Caco-2 (cell line): ENCODE measurements at regions not wholly inside any gene's neighbourhood (a gene's known extent, or its start where the extent isn't known, plus 50 kb on each side); places are given as distances from the start of the nearest gene placed in this dataset.

Source experiments
- BruUV-seq: library from RNA; stranded (reverse); fragments of 400-500 nt; replicated peaks from 2 replicates; lab custom pipeline; 2021; lab: Mats Ljungman, UMichigan
- CTCF ChIA-PET: fragments of 300-600 bp; sonication (Branson Sonifier 250); formaldehyde crosslinking; loops from one replicate; lab custom pipeline; 2022; ENCODE audit warnings: antibody characterized with exemption; lab: Charles Lee
- POLR2A ChIA-PET: fragments of 300-600 bp; sonication (Branson Sonifier 250); formaldehyde crosslinking; loops from one replicate; lab custom pipeline; 2022; ENCODE audit warnings: antibody characterized with exemption; lab: Charles Lee
- DNase-seq, 2 experiments: peaks; one replicate each; pipeline versions ENCODE4 v3.0.0 to v3.0.0-alpha.2; 2020 to 2022
- H3K27me3 ChIP-seq: replicated peaks from 2 replicates; pipeline ENCODE4 v1.6.0; 2011; ENCODE audit warnings: low read length; ENCODE audit not compliant: control insufficient read depth, insufficient read depth
- H3K36me3 ChIP-seq: 2 replicates; pipeline ENCODE4 v1.5.1; 2011; ENCODE audit warnings: low read length; ENCODE audit not compliant: control insufficient read depth, insufficient read depth
- H3K4me1 ChIP-seq: fragments of 250-450 bp; sonication (Bioruptor Pico); 2 replicates; pipeline ENCODE4 v1.5.1; 2020; ENCODE audit warnings: mild to moderate bottlenecking
- H3K4me3 ChIP-seq: 2 replicates; pipeline ENCODE4 v1.5.1; 2011; ENCODE audit warnings: low read depth, mild to moderate bottlenecking, control low read depth, low read length
- H3K9me3 ChIP-seq: fragments of 250-450 bp; sonication (Bioruptor Pico); 2 replicates; pipeline ENCODE4 v1.5.1; 2020; ENCODE audit warnings: mild to moderate bottlenecking, moderate library complexity
- H3K27ac Mint-ChIP-seq: one replicate; pipeline ENCODE4 v1.8.0; 2022; ENCODE audit warnings: mixed read lengths; ENCODE audit not compliant: unreplicated experiment
- H3K27me3 Mint-ChIP-seq: one replicate; pipeline ENCODE4 v1.8.0; 2022; ENCODE audit warnings: mixed read lengths; ENCODE audit not compliant: insufficient read depth, unreplicated experiment
- H3K36me3 Mint-ChIP-seq: one replicate; pipeline ENCODE4 v1.8.0; 2022; ENCODE audit warnings: mild to moderate bottlenecking, mixed read lengths; ENCODE audit not compliant: insufficient read depth, unreplicated experiment
- H3K4me1 Mint-ChIP-seq: one replicate; pipeline ENCODE4 v1.8.0; 2022; ENCODE audit warnings: low read depth, mixed read lengths; ENCODE audit not compliant: unreplicated experiment
- H3K4me3 Mint-ChIP-seq: one replicate; pipeline ENCODE4 v1.8.0; 2022; ENCODE audit warnings: mild to moderate bottlenecking, moderate library complexity, mixed read lengths; ENCODE audit not compliant: unreplicated experiment
- H3K9me3 Mint-ChIP-seq: one replicate; pipeline ENCODE4 v1.8.0; 2022; ENCODE audit warnings: mixed read lengths; ENCODE audit not compliant: unreplicated experiment
- CTCF ChIP-seq, 2 experiments: fragments of 200-600 bp in 1 of 2; IDR thresholded peaks; 1 replicate in 1 of 2; 2 replicates in 1 of 2; pipeline versions ENCODE4 v1.5.1 to v1.8.0; 2011 to 2022; ENCODE audit warnings: antibody characterized with exemption in 1 of 2, control low read depth in 1 of 2, inconsistent platforms in 1 of 2, low read depth in 1 of 2, low read length in 1 of 2, mild to moderate bottlenecking in 1 of 2, moderate library complexity in 1 of 2; ENCODE audit not compliant: insufficient read depth in 1 of 2, severe bottlenecking in 1 of 2, unreplicated experiment in 1 of 2
- intact Hi-C: fragments of 100-400 bp; cut with micrococcal nuclease; formaldehyde crosslinking; loops from one replicate; pipeline ENCODE4 v1.10.0; 2022; ENCODE audit not compliant: unreplicated experiment

GRCh38 chrX:148371291-148371690 is 129.1 kb upstream of the AFF2 start:
- Histone ChIP-seq H3K27me3 (no peaks in the 10 kb centered on the region), H3K9me3 (no peaks in the 10 kb centered on the region), H3K4me3 (no peak overlapping the region), H3K36me3 (no peaks in the 10 kb centered on the region), H3K4me1 (no peaks in the 10 kb centered on the region)
- CTCF ChIA-PET, result no interaction called here
- Mint-ChIP-seq H3K4me1 (no peaks in the 10 kb centered on the region), H3K27me3 (no peaks in the 10 kb centered on the region), H3K4me3 (no peak overlapping the region), H3K9me3 (no peaks in the 10 kb centered on the region), H3K27ac (no peak overlapping the region), H3K36me3 (no peaks in the 10 kb centered on the region)
- BruUV-seq, result no TSS peak
- POLR2A ChIA-PET, result no interaction called here
- TF ChIP-seq CTCF (IDR thresholded peaks at IDR 0.05; ENCODE audit: insufficient read depth in 1 of 2, low read depth in 1 of 2, low read length in 1 of 2, severe bottlenecking in 1 of 2, unreplicated experiment in 1 of 2), result no peak
- intact Hi-C loops, result no loop called here
- no peak for DNase-seq

DNA sequence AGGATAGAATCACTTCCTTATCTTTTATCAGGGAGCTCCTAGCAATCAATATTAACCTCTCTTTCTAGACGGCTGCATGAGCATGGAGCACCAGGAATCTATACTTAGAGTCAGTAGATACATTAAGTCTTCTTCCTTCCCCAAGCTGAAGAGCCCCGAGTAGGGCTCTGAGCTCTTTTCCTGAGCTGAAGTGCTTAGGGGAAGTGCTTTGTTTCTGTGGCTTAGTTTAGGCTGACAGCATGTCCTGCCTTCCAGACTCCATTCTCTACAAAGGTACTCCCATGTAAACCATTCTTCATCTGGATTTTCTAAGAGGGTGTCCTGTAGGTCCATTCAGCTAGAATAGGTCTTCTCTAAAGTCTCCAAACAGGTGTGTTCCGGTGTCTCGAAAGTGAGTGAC is 127.5 kb upstream of the AFF2 start:
- Mint-ChIP-seq H3K27ac (no peak overlapping the region), H3K9me3 (no peaks in the 10 kb centered on the region), H3K36me3 (no peaks in the 10 kb centered on the region), H3K27me3 (no peaks in the 10 kb centered on the region), H3K4me1 (no peaks in the 10 kb centered on the region), H3K4me3 (no peak overlapping the region)
- DNase-seq, result no peak
- Histone ChIP-seq H3K36me3 (no peaks in the 10 kb centered on the region), H3K4me3 (no peak overlapping the region), H3K4me1 (no peaks in the 10 kb centered on the region), H3K9me3 (no peaks in the 10 kb centered on the region), H3K27me3 (no peaks in the 10 kb centered on the region)
- CTCF ChIA-PET, result no interaction called here
- no peak for TF ChIP-seq CTCF (IDR thresholded peaks at IDR 0.05; ENCODE audit: insufficient read depth in 1 of 2, low read depth in 1 of 2, low read length in 1 of 2, severe bottlenecking in 1 of 2, unreplicated experiment in 1 of 2)
- intact Hi-C loops, result no loop called here
- BruUV-seq, result no TSS peak
- POLR2A ChIA-PET, result no interaction called here

DNA sequence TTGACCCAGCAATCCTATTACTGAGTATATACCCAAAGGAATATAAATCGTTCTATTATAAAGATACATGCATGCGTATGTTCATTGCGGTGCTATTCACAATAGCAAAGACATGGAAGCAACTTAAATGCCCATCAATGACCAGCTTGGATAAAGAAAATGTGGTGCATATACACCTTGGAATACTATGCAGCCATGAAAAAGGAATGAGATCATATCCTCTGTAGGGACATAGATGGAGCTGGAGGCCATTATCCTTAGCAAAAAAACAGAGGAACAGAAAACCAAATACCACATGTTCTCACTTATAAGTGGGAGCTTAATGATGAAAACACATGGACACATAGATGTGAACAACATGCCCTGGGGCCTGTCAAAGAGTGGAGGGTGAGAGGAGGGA is 124.1 kb upstream of the AFF2 start:
- H3K27me3 ChIP-seq, result no peaks in the 10 kb centered on the region
- H3K4me3 ChIP-seq, result no peak overlapping the region
- TF ChIP-seq CTCF (IDR thresholded peaks at IDR 0.05; ENCODE audit: insufficient read depth in 1 of 2, low read depth in 1 of 2, low read length in 1 of 2, severe bottlenecking in 1 of 2, unreplicated experiment in 1 of 2), result no peak
- H3K27ac Mint-ChIP-seq, result no peak overlapping the region
- POLR2A ChIA-PET, result no interaction called here
- no peaks in the 10 kb centered on the region for H3K36me3 Mint-ChIP-seq
- CTCF ChIA-PET, result no interaction called here
- no peaks in the 10 kb centered on the region for H3K4me1 Mint-ChIP-seq
- no peaks in the 10 kb centered on the region for H3K9me3 ChIP-seq
- no peaks in the 10 kb centered on the region for H3K4me1 ChIP-seq
- H3K36me3 ChIP-seq, result no peaks in the 10 kb centered on the region
- intact Hi-C loops, result no loop called here
- H3K9me3 Mint-ChIP-seq, result no peaks in the 10 kb centered on the region
- H3K4me3 Mint-ChIP-seq, result no peak overlapping the region
- H3K27me3 Mint-ChIP-seq, result no peaks in the 10 kb centered on the region
- no peak for DNase-seq
- no TSS peak for BruUV-seq
